H9 (cell line): ENCODE measurements at regions not wholly inside any gene's neighbourhood (a gene's known extent, or its start where the extent isn't known, plus 50 kb on each side); places are given as distances from the start of the nearest gene placed in this dataset.

Source experiments
- DNase-seq: peaks from one replicate; pipeline ENCODE4 v3.0.0-alpha.2; 2017
- H2AFZ ChIP-seq: one replicate; pipeline ENCODE4 v1.6.1; 2013; ENCODE audit warnings: mild to moderate bottlenecking, low read length, control low read depth, moderate library complexity
- H2AK5ac ChIP-seq: 2 replicates; pipeline ENCODE4 v1.6.1; 2013; ENCODE audit warnings: low read length, control low read depth, mixed read lengths; ENCODE audit not compliant: insufficient read length
- H2BK120ac ChIP-seq: one replicate; pipeline ENCODE4 v1.6.1; 2013; ENCODE audit warnings: low read depth, mild to moderate bottlenecking, low read length, control low read depth, inconsistent platforms; ENCODE audit not compliant: poor library complexity, severe bottlenecking
- H2BK12ac ChIP-seq: 2 replicates; pipeline ENCODE4 v1.6.1; 2013; ENCODE audit warnings: low read length, control low read depth, mixed read lengths, low read depth; ENCODE audit not compliant: insufficient read length
- H2BK15ac ChIP-seq: 2 replicates; pipeline ENCODE4 v1.6.1; 2013; ENCODE audit warnings: low read depth, low read length, control low read depth
- H2BK20ac ChIP-seq: one replicate; pipeline ENCODE4 v1.6.1; 2013; ENCODE audit warnings: low read depth, mild to moderate bottlenecking, low read length, control low read depth, inconsistent platforms; ENCODE audit not compliant: poor library complexity, severe bottlenecking
- H2BK5ac ChIP-seq: 2 replicates; pipeline ENCODE4 v1.6.1; 2013; ENCODE audit warnings: low read length, control low read depth, mixed read lengths; ENCODE audit not compliant: insufficient read length
- H3K14ac ChIP-seq: 2 replicates; pipeline ENCODE4 v1.6.1; 2013; ENCODE audit warnings: low read length, control low read depth; ENCODE audit not compliant: insufficient read depth
- H3K18ac ChIP-seq: 2 replicates; pipeline ENCODE4 v1.6.1; 2013; ENCODE audit warnings: low read depth, mild to moderate bottlenecking, mixed read lengths, low read length, control low read depth; ENCODE audit not compliant: insufficient read length
- H3K23ac ChIP-seq: 2 replicates; pipeline ENCODE4 v1.6.1; 2013; ENCODE audit warnings: low read length, control low read depth, mixed read lengths, low read depth; ENCODE audit not compliant: insufficient read length
- H3K23me2 ChIP-seq: 2 replicates; pipeline ENCODE4 v1.6.1; 2013; ENCODE audit warnings: low read depth, mild to moderate bottlenecking, mixed read lengths, low read length, control low read depth; ENCODE audit not compliant: insufficient read length, poor library complexity, severe bottlenecking
- H3K27ac ChIP-seq: 2 replicates; pipeline ENCODE4 v1.5.1; 2013; ENCODE audit warnings: low read length, control low read depth, mixed read lengths, low read depth; ENCODE audit not compliant: insufficient read length
- H3K27me3 ChIP-seq: 2 replicates; pipeline ENCODE4 v1.6.1; 2013; ENCODE audit warnings: low read length, control low read depth, inconsistent platforms; ENCODE audit not compliant: insufficient read depth
- H3K4ac ChIP-seq: 2 replicates; pipeline ENCODE4 v1.6.1; 2013; ENCODE audit warnings: low read depth, mild to moderate bottlenecking, control low read depth, inconsistent platforms, low read length, moderate library complexity
- H3K4me1 ChIP-seq: 2 replicates; pipeline ENCODE4 v1.6.1; 2013; ENCODE audit warnings: low read length, control low read depth, inconsistent platforms; ENCODE audit not compliant: insufficient read depth
- H3K4me2 ChIP-seq: 2 replicates; pipeline ENCODE4 v1.6.1; 2013; ENCODE audit warnings: low read length, control low read depth, mixed read lengths; ENCODE audit not compliant: insufficient read length, insufficient read depth
- H3K56ac ChIP-seq: 2 replicates; pipeline ENCODE4 v1.6.1; 2013; ENCODE audit warnings: low read depth, mild to moderate bottlenecking, mixed read lengths, low read length, control low read depth; ENCODE audit not compliant: insufficient read length
- H3K79me1 ChIP-seq: 2 replicates; pipeline ENCODE4 v1.6.1; 2013; ENCODE audit warnings: low read depth, mild to moderate bottlenecking, moderate library complexity, low read length, control low read depth, inconsistent platforms; ENCODE audit not compliant: insufficient read depth, poor library complexity, severe bottlenecking
- H3K79me2 ChIP-seq: 2 replicates; pipeline ENCODE4 v1.6.1; 2013; ENCODE audit warnings: low read length, control low read depth, inconsistent platforms; ENCODE audit not compliant: insufficient read depth
- H3K9ac ChIP-seq: 2 replicates; pipeline ENCODE4 v1.6.1; 2013; ENCODE audit warnings: low read length, control low read depth, mixed read lengths; ENCODE audit not compliant: insufficient read length; ENCODE audit errors: extremely low read depth
- H3K9me3 ChIP-seq: one replicate; pipeline ENCODE4 v1.6.1; 2013; ENCODE audit warnings: low read depth, low read length, inconsistent platforms; ENCODE audit not compliant: control insufficient read depth
- H3T11ph ChIP-seq: one replicate; pipeline ENCODE4 v1.6.1; 2013; ENCODE audit warnings: mild to moderate bottlenecking, low read length, control low read depth, inconsistent platforms
- H4K20me1 ChIP-seq: one replicate; pipeline ENCODE4 v1.6.1; 2013; ENCODE audit not compliant: control insufficient read depth, insufficient read length, insufficient read depth
- H4K5ac ChIP-seq: 2 replicates; pipeline ENCODE4 v1.6.1; 2013; ENCODE audit warnings: low read depth, mild to moderate bottlenecking, mixed read lengths, low read length, control low read depth; ENCODE audit not compliant: insufficient read length
- H4K8ac ChIP-seq: replicated peaks from 2 replicates; pipeline ENCODE4 v1.6.1; 2013; ENCODE audit warnings: low read length, control low read depth, mixed read lengths, low read depth; ENCODE audit not compliant: insufficient read length
- H4K91ac ChIP-seq: 2 replicates; pipeline ENCODE4 v1.6.1; 2013; ENCODE audit warnings: low read depth, mild to moderate bottlenecking, moderate library complexity, mixed read lengths, low read length, control low read depth; ENCODE audit not compliant: insufficient read length
- H3K27ac Mint-ChIP-seq, 3 experiments: 2 replicates in 2 of 3; 3 replicates in 1 of 3; pipeline ENCODE4 v1.8.0; 2020 to 2021; ENCODE audit warnings: mixed read lengths in 3 of 3, mild to moderate bottlenecking in 1 of 3, moderate library complexity in 1 of 3
- H3K27me3 Mint-ChIP-seq: 2 replicates; pipeline ENCODE4 v1.8.0; 2021; ENCODE audit warnings: low read depth, mild to moderate bottlenecking, moderate library complexity, mixed read lengths
- H3K36me3 Mint-ChIP-seq, 3 experiments: 2 replicates in 2 of 3; 3 replicates in 1 of 3; pipeline ENCODE4 v1.8.0; 2020 to 2021; ENCODE audit warnings: low read depth in 3 of 3, mixed read lengths in 3 of 3; ENCODE audit not compliant: insufficient read depth in 1 of 3
- H3K4me1 Mint-ChIP-seq, 2 experiments: 2 replicates each; pipeline ENCODE4 v1.8.0; 2020; ENCODE audit warnings: mixed read lengths in 2 of 2
- H3K4me3 Mint-ChIP-seq, 2 experiments: 2 replicates in 1 of 2; 3 replicates in 1 of 2; pipeline ENCODE4 v1.8.0; 2020 to 2021; ENCODE audit warnings: mild to moderate bottlenecking in 2 of 2, mixed read lengths in 2 of 2, moderate library complexity in 1 of 2
- H3K9me3 Mint-ChIP-seq, 2 experiments: 2 replicates in 1 of 2; 3 replicates in 1 of 2; pipeline ENCODE4 v1.8.0; 2020; ENCODE audit warnings: mild to moderate bottlenecking in 2 of 2, mixed read lengths in 2 of 2, moderate library complexity in 1 of 2
- CTCF ChIP-seq: fragments of 200-600 bp; sonication (generic); conservative IDR thresholded peaks from 3 replicates; pipeline ENCODE4 v1.8.0; 2021; ENCODE audit warnings: antibody characterized with exemption, mild to moderate bottlenecking
- WGBS: extraction: QIAGEN DNeasy Blood & Tissue Kit; methylation state at CpG from one replicate; pipeline ENCODE4 v1.1.7; 2013; ENCODE audit warnings: missing lambda C conversion rate, low lambda C conversion rate, mixed read lengths; ENCODE audit not compliant: insufficient read length; ENCODE audit errors: extremely low coverage; 5-methylcytosine and 5-hydroxymethylcytosine counted together

- no CpG with 5 or more reads among the region's 2 CpGs for WGBS
- H3K4me3 Mint-ChIP-seq, result no peak overlapping the region
- H2AFZ ChIP-seq, result no peak overlapping the region
Observed at GRCh38 chr1:101683136-101683535, 313.6 kb downstream of the OLFM3 start.

More at GRCh38 chr1:101683136-101683535, 313.6 kb downstream of the OLFM3 start:
- Histone ChIP-seq H4K91ac (no peak overlapping the region), H2AK5ac (no peak overlapping the region), H3K79me2 (no peaks in the 10 kb centered on the region), H2BK20ac (no peak overlapping the region), H2BK15ac (no peak overlapping the region), H3K14ac (no peak overlapping the region), H2BK5ac (no peak overlapping the region), H3K56ac (no peak overlapping the region), H3K27me3 (no peaks in the 10 kb centered on the region), H3K4me1 (no peaks in the 10 kb centered on the region), H3K23me2 (no peaks in the 10 kb centered on the region), H3K23ac (no peak overlapping the region), H3K4me2 (no peak overlapping the region), H3K4ac (no peak overlapping the region), H3K9me3 (no peaks in the 10 kb centered on the region), H3T11ph (no peak overlapping the region), H3K9ac (no peak overlapping the region), H2BK120ac (no peak overlapping the region), H4K8ac (no peak overlapping the region), H3K18ac (no peak overlapping the region), H2BK12ac (no peak overlapping the region), H3K79me1 (no peaks in the 10 kb centered on the region), H4K5ac (no peak overlapping the region), H3K27ac (no peak overlapping the region), H4K20me1 (no peaks in the 10 kb centered on the region)
- H3K9me3 Mint-ChIP-seq, result no peaks in the 10 kb centered on the region
- H3K4me1 Mint-ChIP-seq, result no peaks in the 10 kb centered on the region
- H3K27ac Mint-ChIP-seq, result no peak overlapping the region
- DNase-seq, result no peak
- TF ChIP-seq CTCF, result no peak
- no peaks in the 10 kb centered on the region for H3K36me3 Mint-ChIP-seq
- H3K27me3 Mint-ChIP-seq, result no peaks in the 10 kb centered on the region
